GM18508 (cell line): ENCODE measurements at regions not wholly inside any gene's neighbourhood (a gene's known extent, or its start where the extent isn't known, plus 50 kb on each side); places are given as distances from the start of the nearest gene placed in this dataset.
"Not testable (repeated sequence)": the region's sequence is repeated elsewhere in the genome, so short reads cannot be mapped to it uniquely, and the experiment has no call there.

ENCODE experiments used
- ATAC-seq: cut with Tn5 transposase; IDR thresholded peaks from one replicate; pipeline ENCODE4 v1.9.1; 2021; ENCODE audit warnings: moderate number of reproducible peaks; ENCODE audit not compliant: insufficient read depth, unreplicated experiment

- no peak for ATAC-seq
These were observed 56.1 kb downstream of the GPR85 start for GRCh38 chr7:113030489-113030888.

GRCh38 chr7:113026941-113027340 lies 59.7 kb downstream of the GPR85 start:
- no peak for ATAC-seq

- not testable (repeated sequence) for ATAC-seq
These were observed 69.3 kb downstream of the GPR85 start for GRCh38 chr7:113017144-113017857.

- ATAC-seq = no peak
These were observed 71.5 kb downstream of the GPR85 start for GRCh38 chr7:113015034-113015645.

- ATAC-seq = no peak
These were observed 72.7 kb downstream of the GPR85 start for GRCh38 chr7:113013761-113014449.

- ATAC-seq = not testable (repeated sequence)
These were observed 73.8 kb downstream of the GPR85 start for GRCh38 chr7:113012862-113013261.

- ATAC-seq = no peak
These were observed 76.2 kb downstream of the GPR85 start for GRCh38 chr7:113010377-113010776.

GRCh38 chr7:113008755-113009154 lies 77.9 kb downstream of the GPR85 start:
- ATAC-seq = no peak

- ATAC-seq = no peak
These were observed 81.7 kb downstream of the GPR85 start for GRCh38 chr7:113004726-113005454.

GRCh38 chr7:113000316-113001020 lies 86.2 kb downstream of the GPR85 start:
- ATAC-seq = no peak

- ATAC-seq = no peak
These were observed 88.8 kb downstream of the GPR85 start for GRCh38 chr7:112997831-112998230.

GRCh38 chr7:112996331-112996871 lies 90.2 kb downstream of the GPR85 start:
- no peak for ATAC-seq

- ATAC-seq = no peak
These were observed 91.4 kb downstream of the GPR85 start for GRCh38 chr7:112995059-112995824.

GRCh38 chr7:112994656-112995055 lies 92.0 kb downstream of the GPR85 start:
- no peak for ATAC-seq

GRCh38 chr7:112990624-112991023 lies 96.0 kb downstream of the GPR85 start:
- ATAC-seq = no peak

- no peak for ATAC-seq
These were observed 97.1 kb downstream of the GPR85 start for GRCh38 chr7:112989531-112989930.

GRCh38 chr7:112987171-112987570 lies 99.5 kb downstream of the GPR85 start:
- no peak for ATAC-seq

GRCh38 chr7:112986256-112987031 lies 100.2 kb downstream of the GPR85 start:
- no peak for ATAC-seq
